ENCODE measurements at regions not wholly inside any gene's neighbourhood (a gene's known extent, or its start where the extent isn't known, plus 50 kb on each side); places are given as distances from the start of the nearest gene placed in this dataset.
"Not testable (repeated sequence)": the region's sequence is repeated elsewhere in the genome, so short reads cannot be mapped to it uniquely, and the experiment has no call there.

- no peak for TF ChIP-seq CTCF (conservative IDR thresholded peaks at IDR 0.05)
- no peak for TF ChIP-seq EZH2 (IDR thresholded peaks at IDR 0.05; ENCODE audit: low read depth)
- no peaks in the 10 kb centered on the region for H3F3A ChIP-seq (ENCODE audit: insufficient read depth, low read depth)
- no peak overlapping the region for H3K4me2 ChIP-seq
- BruUV-seq (replicated peaks): no TSS peak
- no peak overlapping the region for H3K27ac ChIP-seq
- intact Hi-C loops (cut with micrococcal nuclease; ENCODE audit: unreplicated experiment): no loop called here
- ChIA-PET POLR2A (ENCODE audit: unreplicated experiment) (interaction anchor here (1.0 kb wide), 1 partner anchor 194 kb away, joined by 5 read pairs; no protein-coding TSS in a partner anchor), CTCF (no interaction called here)
- no peak overlapping the region for H2AFZ ChIP-seq
- no peaks in the 10 kb centered on the region for H3K27me3 ChIP-seq (ENCODE audit: insufficient read depth, low read depth)
- no peaks in the 10 kb centered on the region for H3K36me3 ChIP-seq (ENCODE audit: low read depth)
- H3K4me1 ChIP-seq (replicated peaks; ENCODE audit: insufficient read depth): no peaks in the 10 kb centered on the region
- H3K9me3 ChIP-seq (ENCODE audit: insufficient read depth, low read depth): no peaks in the 10 kb centered on the region
- H4K20me1 ChIP-seq (ENCODE audit: insufficient read depth): no peaks in the 10 kb centered on the region
- no peak for DNase-seq
- H3K9me2 ChIP-seq (ENCODE audit: insufficient read depth): no peaks in the 10 kb centered on the region
- no peaks in the 10 kb centered on the region for H3K79me2 ChIP-seq (ENCODE audit: low read depth)
- no peak overlapping the region for H3K4me3 ChIP-seq
Measured at GRCh38 chr15:87549296-87549695, 707.2 kb downstream of the NTRK3 start.

- H2AFZ ChIP-seq; H3K27ac ChIP-seq; H4K20me1 ChIP-seq (ENCODE audit: insufficient read depth); H3K9me2 ChIP-seq (ENCODE audit: insufficient read depth); H3F3A ChIP-seq (ENCODE audit: insufficient read depth, low read depth); POLR2A ChIA-PET (ENCODE audit: unreplicated experiment); H3K4me2 ChIP-seq; CTCF ChIA-PET; intact Hi-C loops (cut with micrococcal nuclease; ENCODE audit: unreplicated experiment); BruUV-seq (replicated peaks); H3K9me3 ChIP-seq (ENCODE audit: insufficient read depth, low read depth); H3K4me1 ChIP-seq (replicated peaks; ENCODE audit: insufficient read depth); H3K27me3 ChIP-seq (ENCODE audit: insufficient read depth, low read depth); H3K4me3 ChIP-seq; H3K36me3 ChIP-seq (ENCODE audit: low read depth); DNase-seq; H3K79me2 ChIP-seq (ENCODE audit: low read depth): not testable (repeated sequence)
Measured at GRCh38 chr15:87548590-87548989, 707.9 kb downstream of the NTRK3 start.

GRCh38 chr15:87547470-87548181 lies 708.9 kb downstream of the NTRK3 start:
- H3K4me3 ChIP-seq: no peak overlapping the region
- BruUV-seq (replicated peaks): no TSS peak

More at GRCh38 chr15:87547470-87548181, 708.9 kb downstream of the NTRK3 start:
- intact Hi-C loops (cut with micrococcal nuclease; ENCODE audit: unreplicated experiment): no loop called here
- Histone ChIP-seq H3K4me1 (replicated peaks; ENCODE audit: insufficient read depth) (no peaks in the 10 kb centered on the region), H2AFZ (no peak overlapping the region), H3K27me3 (ENCODE audit: insufficient read depth, low read depth) (no peaks in the 10 kb centered on the region), H3K4me2 (no peak overlapping the region), H3F3A (ENCODE audit: insufficient read depth, low read depth) (no peaks in the 10 kb centered on the region), H3K36me3 (ENCODE audit: low read depth) (no peaks in the 10 kb centered on the region), H3K27ac (no peak overlapping the region), H3K79me2 (ENCODE audit: low read depth) (no peaks in the 10 kb centered on the region), H3K9me3 (ENCODE audit: insufficient read depth, low read depth) (no peaks in the 10 kb centered on the region), H3K9me2 (ENCODE audit: insufficient read depth) (no peaks in the 10 kb centered on the region), H4K20me1 (ENCODE audit: insufficient read depth) (no peaks in the 10 kb centered on the region)
- TF ChIP-seq CTCF (conservative IDR thresholded peaks at IDR 0.05) (no peak), EZH2 (IDR thresholded peaks at IDR 0.05; ENCODE audit: low read depth) (no peak)
- CTCF ChIA-PET: no interaction called here
- DNase-seq: no peak
- POLR2A ChIA-PET (ENCODE audit: unreplicated experiment): no interaction called here

Data from PC-9 (cell line).